Sigmoid colon (tissue), 6 donors: ENCODE measurements at regions not wholly inside any gene's neighbourhood (a gene's known extent, or its start where the extent isn't known, plus 50 kb on each side); places are given as distances from the start of the nearest gene placed in this dataset.

Source experiments
- DNase-seq: peaks from one replicate; pipeline ENCODE4 v3.0.0-alpha.2; 2019
- H3K27ac ChIP-seq, 4 donors: fragments of 200-600 bp; sonication (generic); one replicate each; pipeline ENCODE4 v1.5.1; 2016 to 2019; ENCODE audit warnings: mild to moderate bottlenecking in 1 of 4
- H3K27me3 ChIP-seq, 3 donors: fragments of 200-600 bp; sonication (generic); one replicate each; pipeline ENCODE4 v1.5.1; 2019; ENCODE audit warnings: mild to moderate bottlenecking in 1 of 3
- H3K36me3 ChIP-seq, 4 donors: fragments of 200-600 bp; sonication (generic); one replicate each; pipeline ENCODE4 v1.5.1; 2016 to 2019
- H3K4me1 ChIP-seq, 4 donors: fragments of 200-600 bp; sonication (generic); one replicate each; pipeline ENCODE4 v1.5.1; 2017 to 2019
- H3K4me3 ChIP-seq, 4 donors: fragments of 200-600 bp; sonication (generic); one replicate each; pipeline ENCODE4 v1.5.1; 2017 to 2019; ENCODE audit warnings: mild to moderate bottlenecking in 2 of 4, moderate library complexity in 1 of 4
- H3K9me3 ChIP-seq, 4 donors: fragments of 200-600 bp in 3 of 4; sonication (generic) in 3 of 4; one replicate each; pipeline versions ENCODE4 v1.5.1 to v1.6.1; 2013 to 2019
- EP300 ChIP-seq, 4 donors: sonication (generic); formaldehyde crosslinking; IDR thresholded peaks; one replicate each; pipeline ENCODE4 v1.6.1; 2017; ENCODE audit warnings: antibody characterized with exemption in 4 of 4
- POLR2A ChIP-seq, 2 donors: fragments of 450-650 bp; IDR thresholded peaks; one replicate each; pipeline ENCODE4 v1.6.1; 2016; ENCODE audit warnings: antibody characterized with exemption in 2 of 2, mild to moderate bottlenecking in 2 of 2, moderate library complexity in 2 of 2
- POLR2AphosphoS5 ChIP-seq, 4 donors: sonication (generic); formaldehyde crosslinking; IDR thresholded peaks; one replicate each; pipeline ENCODE4 v1.6.1; 2017; ENCODE audit warnings: antibody characterized with exemption in 4 of 4
- WGBS, 2 donors: extraction: QIAGEN DNeasy Blood & Tissue Kit; methylation state at CpG; one replicate each; pipeline ENCODE4 v1.1.7; 2013; 5-methylcytosine and 5-hydroxymethylcytosine counted together
- intact Hi-C: fragments of 100-400 bp; cut with DNase I; formaldehyde crosslinking; loops from one replicate; pipeline ENCODE4 v1.15.1; 2023
- TF ChIP-seq, protein P1 (sequence below), 4 experiments: fragments of 450-650 bp in 3 of 4; fragments of 200-600 bp in 1 of 4; IDR thresholded peaks; one replicate each; pipeline ENCODE4 v1.5.1; 2016 to 2019; ENCODE audit warnings: antibody characterized with exemption in 4 of 4, mild to moderate bottlenecking in 3 of 4, moderate library complexity in 2 of 4
- donor health status: healthy with polysubstance abuse.
- donor health status: healthy.

DNA sequence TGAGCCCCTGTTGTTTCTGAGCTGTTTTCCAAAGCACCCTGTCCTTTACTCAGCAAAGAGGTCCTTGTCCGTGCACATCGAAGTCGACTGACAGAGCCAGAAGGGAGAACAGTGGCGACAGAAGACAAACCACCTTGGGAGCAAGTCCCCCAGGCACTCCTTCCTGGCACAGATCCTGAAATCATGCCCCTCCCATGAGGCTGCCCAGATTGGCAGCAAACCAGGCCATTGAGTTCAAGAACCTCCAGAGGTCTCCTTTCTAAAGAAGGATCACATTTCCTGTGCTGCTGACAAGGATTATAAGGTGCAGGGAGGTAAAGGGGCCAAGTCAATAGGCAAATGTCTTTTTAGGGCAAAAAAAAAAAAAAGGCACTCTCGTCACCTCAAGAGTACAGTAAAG is 84.7 kb upstream of the HIVEP3 start:
- Histone ChIP-seq H3K4me3 (no peak overlapping the region), H3K27me3 (no peaks in the 10 kb centered on the region), H3K27ac (no peak overlapping the region), H3K4me1 (no peaks in the 10 kb centered on the region), H3K9me3 (no peaks in the 10 kb centered on the region), H3K36me3 (no peaks in the 10 kb centered on the region)
- no peak for TF ChIP-seq POLR2AphosphoS5 (IDR thresholded peaks at IDR 0.05)
- intact Hi-C loops, result no loop called here
- WGBS, 2 donors, result 31 to 92% methylated on average over 5 of the region's 5 CpGs
- no peak for DNase-seq

DNA sequence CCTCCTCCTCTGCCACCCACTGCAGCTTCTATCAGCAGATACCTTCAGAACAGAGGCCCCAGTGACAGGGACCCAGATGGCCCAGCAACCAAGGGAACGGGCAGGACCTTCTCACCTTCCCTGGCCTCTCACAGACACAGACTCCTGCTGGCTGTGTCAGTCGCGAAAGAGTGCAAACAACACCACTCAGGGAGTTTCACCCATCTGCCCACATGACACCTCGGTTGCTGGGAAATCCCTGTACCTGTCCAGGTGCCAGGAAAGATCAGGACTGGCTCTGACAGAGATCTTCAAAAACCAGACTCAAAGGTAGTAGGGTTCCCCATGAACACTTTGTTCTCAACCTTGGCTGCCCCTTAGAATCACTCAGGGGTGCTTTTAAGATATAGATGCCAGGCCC is 83.5 kb upstream of the HIVEP3 start:
- no peak for DNase-seq
- TF ChIP-seq, protein P1, sequence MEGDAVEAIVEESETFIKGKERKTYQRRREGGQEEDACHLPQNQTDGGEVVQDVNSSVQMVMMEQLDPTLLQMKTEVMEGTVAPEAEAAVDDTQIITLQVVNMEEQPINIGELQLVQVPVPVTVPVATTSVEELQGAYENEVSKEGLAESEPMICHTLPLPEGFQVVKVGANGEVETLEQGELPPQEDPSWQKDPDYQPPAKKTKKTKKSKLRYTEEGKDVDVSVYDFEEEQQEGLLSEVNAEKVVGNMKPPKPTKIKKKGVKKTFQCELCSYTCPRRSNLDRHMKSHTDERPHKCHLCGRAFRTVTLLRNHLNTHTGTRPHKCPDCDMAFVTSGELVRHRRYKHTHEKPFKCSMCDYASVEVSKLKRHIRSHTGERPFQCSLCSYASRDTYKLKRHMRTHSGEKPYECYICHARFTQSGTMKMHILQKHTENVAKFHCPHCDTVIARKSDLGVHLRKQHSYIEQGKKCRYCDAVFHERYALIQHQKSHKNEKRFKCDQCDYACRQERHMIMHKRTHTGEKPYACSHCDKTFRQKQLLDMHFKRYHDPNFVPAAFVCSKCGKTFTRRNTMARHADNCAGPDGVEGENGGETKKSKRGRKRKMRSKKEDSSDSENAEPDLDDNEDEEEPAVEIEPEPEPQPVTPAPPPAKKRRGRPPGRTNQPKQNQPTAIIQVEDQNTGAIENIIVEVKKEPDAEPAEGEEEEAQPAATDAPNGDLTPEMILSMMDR (IDR thresholded peaks at IDR 0.05), result no peak
- TF ChIP-seq EP300 (IDR thresholded peaks at IDR 0.05), result no peak
- no peak for TF ChIP-seq POLR2AphosphoS5 (IDR thresholded peaks at IDR 0.05)
- no peak for TF ChIP-seq POLR2A (IDR thresholded peaks at IDR 0.05)
- WGBS, 2 donors, result 69 to 74% methylated on average over 4 of the region's 4 CpGs
- Histone ChIP-seq H3K4me3 (no peak overlapping the region), H3K4me1 (no peaks in the 10 kb centered on the region), H3K9me3 (no peaks in the 10 kb centered on the region), H3K27me3 (no peaks in the 10 kb centered on the region), H3K36me3 (no peaks in the 10 kb centered on the region), H3K27ac (no peak overlapping the region)
- intact Hi-C loops, result no loop called here

DNA sequence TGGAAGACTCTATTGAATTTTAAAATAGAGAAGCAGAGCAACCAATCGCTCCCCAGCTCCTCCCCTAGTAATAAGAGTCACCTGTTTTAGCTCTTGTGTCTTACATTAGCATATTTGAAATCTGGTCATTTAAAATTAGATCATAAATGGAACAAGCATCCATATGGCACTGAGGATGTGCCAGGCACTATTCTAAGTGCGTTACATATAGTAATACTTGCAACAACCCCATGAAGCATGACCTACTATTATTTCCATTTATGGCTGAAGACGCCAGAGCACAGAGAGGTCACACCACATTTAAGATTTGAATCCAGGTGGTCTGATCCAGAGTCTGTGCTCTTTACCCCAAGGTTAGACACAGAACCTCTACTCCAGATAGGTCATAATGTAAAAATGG is 82.0 kb upstream of the HIVEP3 start:
- Histone ChIP-seq H3K36me3 (no peaks in the 10 kb centered on the region), H3K27ac (no peak overlapping the region), H3K4me1 (no peaks in the 10 kb centered on the region), H3K4me3 (no peak overlapping the region), H3K27me3 (no peaks in the 10 kb centered on the region), H3K9me3 (no peaks in the 10 kb centered on the region)
- 91 to 92% methylated on average over 3 of the region's 3 CpGs for WGBS, 2 donors
- intact Hi-C loops, result no loop called here
- TF ChIP-seq POLR2AphosphoS5 (IDR thresholded peaks at IDR 0.05), result no peak
- TF ChIP-seq, protein P1 (IDR thresholded peaks at IDR 0.05), result no peak
- TF ChIP-seq EP300 (IDR thresholded peaks at IDR 0.05), result no peak
- no peak for TF ChIP-seq POLR2A (IDR thresholded peaks at IDR 0.05)
- DNase-seq, result no peak

DNA sequence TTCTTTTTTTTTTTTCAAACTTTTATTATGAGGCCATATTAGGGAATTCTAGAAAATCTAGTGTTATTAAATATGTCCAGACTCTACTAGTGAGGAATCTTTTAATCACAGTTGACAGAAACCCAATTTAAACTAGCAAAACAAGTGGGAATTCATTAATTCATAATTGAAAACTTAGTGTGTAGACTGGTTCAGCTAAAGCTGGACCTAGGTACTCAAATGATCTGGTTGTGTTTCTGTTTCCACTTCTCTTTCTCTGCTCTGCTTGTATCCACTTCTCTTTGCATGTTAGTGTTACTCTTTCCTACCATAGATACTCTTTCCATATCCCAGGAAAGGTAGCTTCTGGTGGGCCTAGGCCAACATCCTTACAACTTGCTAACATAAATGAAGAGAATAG is 81.2 kb upstream of the HIVEP3 start:
- no peaks in the 10 kb centered on the region for H3K4me1 ChIP-seq
- H3K4me3 ChIP-seq, result no peak overlapping the region
- H3K9me3 ChIP-seq, result no peaks in the 10 kb centered on the region
- H3K27me3 ChIP-seq, result no peaks in the 10 kb centered on the region
- TF ChIP-seq POLR2AphosphoS5 (IDR thresholded peaks at IDR 0.05) (no peak), EP300 (IDR thresholded peaks at IDR 0.05) (no peak), POLR2A (IDR thresholded peaks at IDR 0.05) (no peak)
- no peak overlapping the region for H3K27ac ChIP-seq
- intact Hi-C loops, result no loop called here
- DNase-seq, result no peak
- H3K36me3 ChIP-seq, result no peaks in the 10 kb centered on the region

DNA sequence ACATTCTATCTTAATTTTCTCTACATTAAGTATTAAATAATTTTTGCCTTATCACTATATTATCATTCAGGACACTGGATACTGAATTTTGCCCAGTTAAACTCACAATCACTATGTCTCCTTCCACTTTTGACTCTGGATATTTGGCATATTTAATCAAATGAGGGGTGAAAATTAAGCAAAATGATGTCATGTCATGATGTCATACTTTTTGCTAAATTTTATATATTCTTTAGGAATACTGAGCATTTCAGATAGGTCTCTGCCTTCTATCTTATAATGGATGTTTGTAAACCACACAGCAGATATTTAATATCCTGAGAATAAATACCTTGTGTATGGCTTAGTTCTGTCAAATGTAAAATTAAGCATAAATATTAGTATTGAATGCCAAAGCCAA is 79.5 kb upstream of the HIVEP3 start:
- H3K9me3 ChIP-seq, result no peaks in the 10 kb centered on the region
- TF ChIP-seq EP300 (IDR thresholded peaks at IDR 0.05), result no peak
- TF ChIP-seq, protein P1 (IDR thresholded peaks at IDR 0.05), result no peak
- no peak for TF ChIP-seq POLR2A (IDR thresholded peaks at IDR 0.05)
- TF ChIP-seq POLR2AphosphoS5 (IDR thresholded peaks at IDR 0.05), result no peak
- no peaks in the 10 kb centered on the region for H3K4me1 ChIP-seq
- H3K4me3 ChIP-seq, result no peak overlapping the region
- DNase-seq, result no peak
- no peaks in the 10 kb centered on the region for H3K36me3 ChIP-seq
- no peak overlapping the region for H3K27ac ChIP-seq
- no peaks in the 10 kb centered on the region for H3K27me3 ChIP-seq
- intact Hi-C loops, result no loop called here

DNA sequence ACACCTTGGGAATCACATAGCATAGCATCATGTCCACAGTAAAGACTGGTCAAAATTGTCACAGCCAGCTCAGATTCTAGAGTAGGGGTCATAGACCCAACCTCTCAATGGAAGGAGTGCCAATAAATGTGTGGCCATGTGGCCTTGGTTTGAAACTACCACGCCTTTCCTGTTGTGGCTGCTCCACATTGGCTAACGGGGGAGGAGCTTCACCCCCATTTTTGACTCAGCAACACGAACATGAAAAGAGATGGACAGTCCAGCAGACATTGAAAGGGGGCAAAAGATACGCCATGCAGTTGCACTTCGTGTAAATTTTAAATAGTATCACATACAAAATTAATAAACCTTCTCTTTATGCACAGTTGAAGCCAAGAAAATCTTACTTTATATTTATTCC is 78.4 kb upstream of the HIVEP3 start:
- H3K36me3 ChIP-seq, result no peaks in the 10 kb centered on the region
- WGBS, 2 donors, result 88 to 94% methylated on average over 5 of the region's 5 CpGs
- no peaks in the 10 kb centered on the region for H3K4me1 ChIP-seq
- H3K27me3 ChIP-seq, result no peaks in the 10 kb centered on the region
- no peak overlapping the region for H3K27ac ChIP-seq
- TF ChIP-seq, protein P1 (IDR thresholded peaks at IDR 0.05), result no peak
- TF ChIP-seq POLR2AphosphoS5 (IDR thresholded peaks at IDR 0.05), result no peak
- no peak for TF ChIP-seq POLR2A (IDR thresholded peaks at IDR 0.05)
- TF ChIP-seq EP300 (IDR thresholded peaks at IDR 0.05), result no peak
- DNase-seq, result no peak
- intact Hi-C loops, result no loop called here
- H3K9me3 ChIP-seq, result no peaks in the 10 kb centered on the region
- no peak overlapping the region for H3K4me3 ChIP-seq
